CD4-positive, alpha-beta T cell treated with Interleukin-15 for 1 hour (primary cell): ENCODE measurements at regions not wholly inside any gene's neighbourhood (a gene's known extent, or its start where the extent isn't known, plus 50 kb on each side); places are given as distances from the start of the nearest gene placed in this dataset.

Experiments used
- DNase-seq: peaks from one replicate; pipeline ENCODE4 v3.0.0-alpha.2; 2020

- no peak for DNase-seq
Measured at GRCh38 chrX:39453889-39454621, 643.7 kb downstream of the BCOR start.

GRCh38 chrX:39456894-39457604 is 640.7 kb downstream of the BCOR start:
- no peak for DNase-seq

DNA sequence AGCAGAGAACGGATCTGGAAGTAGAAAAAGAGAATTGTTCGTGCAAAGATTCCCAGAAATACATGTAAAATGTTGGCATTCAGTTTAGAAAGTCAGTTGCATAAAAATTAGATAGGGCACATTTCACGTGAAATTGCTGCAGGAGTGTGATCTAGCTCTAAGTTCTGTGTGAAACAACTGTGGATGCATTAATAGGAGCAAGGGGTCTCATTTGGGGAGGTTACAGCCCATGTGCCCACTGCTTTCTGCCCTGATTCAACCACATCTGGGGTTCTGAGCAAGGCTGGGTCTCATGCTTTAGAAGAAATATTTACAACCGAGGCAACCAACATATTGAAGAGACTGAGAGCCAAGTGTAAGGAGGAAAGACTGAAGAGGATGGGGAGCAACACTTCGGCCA is 639.0 kb downstream of the BCOR start:
- no peak for DNase-seq

GRCh38 chrX:39459204-39459603 is 638.6 kb downstream of the BCOR start:
- DNase-seq = no peak

DNA sequence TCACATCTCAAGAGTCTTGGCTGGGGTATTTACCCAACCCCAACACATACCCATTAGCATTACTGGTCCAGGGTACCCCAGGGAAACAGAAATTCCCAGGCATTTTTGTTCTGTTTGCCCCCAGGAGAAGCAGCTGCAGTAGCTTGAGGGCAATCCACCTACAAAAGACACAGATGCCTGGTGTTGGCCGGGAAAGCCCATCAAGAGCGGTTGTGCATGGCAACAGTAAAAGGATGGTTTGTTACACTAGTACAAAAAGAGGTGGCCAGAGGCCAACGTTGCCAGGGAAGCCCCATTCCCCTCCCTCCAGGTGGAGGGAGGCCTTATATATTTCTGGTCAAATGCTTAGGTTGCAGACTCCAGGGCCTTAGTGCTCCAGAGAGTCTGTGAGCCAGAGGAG is 637.8 kb downstream of the BCOR start:
- DNase-seq = no peak

GRCh38 chrX:39460499-39460898 is 637.3 kb downstream of the BCOR start:
- no peak for DNase-seq

GRCh38 chrX:39462835-39463234 is 634.9 kb downstream of the BCOR start:
- no peak for DNase-seq

- DNase-seq = no peak
Measured at GRCh38 chrX:39464253-39464652, 633.5 kb downstream of the BCOR start.

DNA sequence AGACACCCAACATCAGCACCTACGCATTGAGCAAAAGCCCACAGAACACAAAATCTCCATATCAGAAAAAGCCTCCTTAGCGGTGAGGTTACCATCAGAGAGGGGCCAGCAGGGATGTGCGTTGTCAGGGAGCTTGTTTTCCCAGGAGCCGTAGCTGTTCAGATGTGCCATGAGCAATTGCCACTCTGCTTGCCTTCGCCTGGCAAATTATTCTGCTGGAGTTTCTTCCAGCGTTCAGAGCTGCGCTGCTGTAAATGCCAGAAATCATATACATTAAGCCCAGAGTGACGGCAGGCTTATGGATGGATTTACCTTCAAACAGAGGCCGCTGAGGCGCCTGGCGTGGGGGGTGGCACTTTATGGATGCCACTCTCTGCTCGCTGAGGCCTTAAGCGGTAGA is 632.3 kb downstream of the BCOR start:
- no peak for DNase-seq

DNA sequence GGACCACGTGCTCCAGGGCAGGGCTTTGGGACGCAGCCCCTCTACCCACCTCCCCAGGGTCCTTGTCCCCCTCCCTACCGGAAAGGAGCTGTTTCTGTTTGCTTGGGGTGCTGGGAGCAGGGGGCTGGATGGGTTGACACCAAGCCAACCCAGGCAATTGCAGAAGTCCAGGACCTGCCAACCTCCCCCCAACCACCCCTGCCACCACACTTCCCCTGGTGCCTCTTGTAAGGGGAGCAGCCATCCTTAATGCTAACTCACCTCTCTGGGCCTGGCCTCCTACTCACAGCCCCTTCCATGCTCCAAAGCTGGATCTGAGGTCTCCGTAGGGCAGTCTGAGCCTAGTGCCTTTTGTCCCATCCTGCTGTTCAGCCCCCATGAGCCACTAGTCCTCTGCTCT is 631.9 kb downstream of the BCOR start:
- DNase-seq = no peak

- DNase-seq = no peak
Measured at GRCh38 chrX:39469126-39469525, 628.6 kb downstream of the BCOR start.

- DNase-seq = no peak
Measured at GRCh38 chrX:39470588-39471407, 627.0 kb downstream of the BCOR start.

GRCh38 chrX:39472161-39472560 is 625.6 kb downstream of the BCOR start:
- no peak for DNase-seq

DNA sequence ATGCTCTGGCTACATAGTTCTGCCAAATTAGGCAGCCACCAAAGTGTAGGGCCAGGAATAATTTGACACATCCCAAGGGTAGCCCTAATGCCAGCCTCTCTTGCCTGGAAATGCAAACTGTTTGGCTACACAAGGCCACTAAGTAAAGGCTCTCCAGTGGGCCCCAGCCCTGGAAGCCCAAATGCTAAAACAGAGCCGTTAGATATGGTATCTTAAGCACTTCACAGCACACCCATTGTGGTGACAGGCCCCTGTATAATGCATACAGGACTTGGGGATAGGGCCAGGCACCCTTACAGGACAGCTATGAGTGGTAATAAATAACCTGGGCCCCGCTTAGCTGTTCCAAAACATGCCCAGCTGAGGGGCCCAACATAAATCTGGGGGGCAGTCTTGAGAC is 623.9 kb downstream of the BCOR start:
- DNase-seq = no peak

DNA sequence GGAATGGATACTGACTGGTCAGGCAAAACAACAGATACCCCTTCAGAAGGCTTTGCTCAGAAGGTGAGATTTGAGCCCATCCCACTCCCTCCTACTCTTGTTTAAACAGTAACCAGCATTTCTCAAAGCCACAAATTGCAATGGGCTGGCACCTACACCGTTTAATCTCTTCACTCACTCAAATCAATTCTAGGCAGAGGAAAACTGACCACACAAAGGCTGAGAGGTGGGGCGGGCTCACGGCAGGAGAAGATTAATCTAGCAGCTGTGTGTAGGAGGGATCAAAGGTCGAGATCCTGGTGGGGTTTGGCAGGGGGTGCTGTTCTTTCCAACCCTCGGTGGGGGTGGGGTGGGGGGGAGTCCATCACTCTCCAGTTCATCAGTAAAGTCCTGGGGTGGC is 622.4 kb downstream of the BCOR start:
- DNase-seq = no peak

DNA sequence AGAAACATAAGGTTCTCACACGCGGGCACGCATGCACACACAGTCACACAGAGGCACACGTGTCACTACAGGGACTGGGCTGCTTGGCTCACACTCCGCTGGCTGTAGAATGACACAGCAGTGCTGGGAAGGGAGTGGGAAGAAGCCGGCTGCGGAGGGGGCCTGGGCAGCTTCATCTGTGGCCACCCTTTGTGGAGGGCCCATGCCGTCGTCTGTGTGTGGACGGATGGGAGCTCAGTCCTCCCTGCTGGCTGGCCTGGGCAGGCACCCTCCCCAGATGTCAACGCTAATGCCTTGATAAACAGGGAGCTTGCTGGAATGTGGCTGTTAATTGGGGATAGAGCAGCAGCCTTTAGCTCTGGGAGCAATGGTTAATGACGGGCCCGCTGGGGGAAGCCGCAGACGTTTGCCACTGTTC is 621.1 kb downstream of the BCOR start:
- DNase-seq = no peak

DNA sequence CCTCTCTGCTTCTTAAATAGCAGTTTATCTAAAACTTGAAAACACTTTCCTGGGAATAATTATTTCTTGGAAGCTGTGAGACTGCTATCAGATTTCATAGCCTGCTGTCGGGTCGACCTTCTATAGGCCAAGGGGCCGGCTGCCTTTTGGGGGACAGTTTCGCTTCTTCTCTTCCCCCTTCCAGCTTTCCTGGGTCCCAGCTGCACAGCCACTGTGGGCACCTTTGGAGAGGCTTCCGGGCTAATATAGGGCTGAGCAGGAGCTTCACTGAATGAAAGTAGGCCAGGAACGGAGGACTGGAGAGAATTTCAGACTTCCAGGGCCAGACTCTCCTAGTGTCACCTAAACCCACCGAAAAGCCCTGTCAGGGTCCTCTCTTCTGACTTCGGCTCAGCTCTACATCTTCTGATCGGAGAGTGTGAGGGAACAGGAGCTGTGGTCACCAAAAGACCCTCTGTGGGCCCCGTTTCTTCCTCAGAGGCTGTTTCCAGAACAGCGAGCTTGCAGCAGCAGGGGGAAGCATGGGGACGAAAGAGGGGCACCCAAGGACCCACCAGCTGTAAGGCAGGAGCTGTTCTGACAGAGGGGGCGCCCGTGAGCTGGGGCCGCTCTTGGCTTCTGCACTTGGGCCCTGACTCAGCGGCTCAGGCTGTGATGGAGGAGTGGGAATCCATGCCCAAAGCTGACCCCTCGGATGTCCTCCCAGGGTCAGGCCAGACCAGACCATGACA is 620.6 kb downstream of the BCOR start:
- no peak for DNase-seq

- peak; percentile 66 for DNase-seq
Measured at GRCh38 chrX:39477762-39478120, 620.0 kb downstream of the BCOR start.

DNA sequence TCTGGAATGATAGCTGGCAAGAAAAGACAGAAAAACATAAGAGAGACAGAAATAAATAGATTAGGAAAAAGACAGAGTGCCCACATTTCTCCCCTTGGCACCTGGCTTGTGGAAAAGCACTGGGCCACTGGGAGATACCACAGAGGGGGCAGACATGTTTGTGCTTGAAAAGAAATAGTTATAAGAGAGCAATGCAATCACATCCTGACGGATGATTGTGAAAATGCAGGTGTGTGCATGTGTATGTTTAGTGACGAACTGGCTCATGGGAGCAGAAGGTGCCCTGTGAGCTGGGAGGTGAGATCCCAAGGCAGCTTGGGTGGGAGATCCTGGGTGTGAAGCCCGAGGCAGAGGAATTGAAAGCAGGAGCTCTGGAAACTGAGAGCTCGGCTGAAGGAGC is 617.9 kb downstream of the BCOR start:
- DNase-seq = no peak

GRCh38 chrX:39480963-39481362 is 616.8 kb downstream of the BCOR start:
- no peak for DNase-seq

DNA sequence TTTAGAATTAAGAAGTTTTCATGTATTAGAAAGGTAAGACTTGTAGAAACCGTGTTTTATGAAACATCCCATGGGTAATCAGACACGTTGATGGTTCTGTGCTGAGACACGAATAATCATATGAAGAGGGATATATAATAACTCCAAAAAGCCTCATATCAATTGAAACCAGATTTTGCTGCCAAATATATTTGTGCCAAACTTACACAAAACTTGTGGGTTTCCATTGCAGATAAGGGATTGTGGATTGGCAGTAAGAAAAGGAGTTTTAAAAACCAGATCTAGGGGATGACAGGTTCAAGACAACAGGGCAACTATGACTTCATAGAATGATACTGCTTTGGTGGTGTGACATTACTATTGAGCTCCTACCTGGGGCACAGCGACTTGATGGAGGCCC is 616.1 kb downstream of the BCOR start:
- no peak for DNase-seq

- DNase-seq = no peak
Measured at GRCh38 chrX:39484159-39485068, 613.3 kb downstream of the BCOR start.
